KMS-11 (cell line): ENCODE measurements at regions not wholly inside any gene's neighbourhood (a gene's known extent, or its start where the extent isn't known, plus 50 kb on each side); places are given as distances from the start of the nearest gene placed in this dataset.

Experiments used
- H2AFZ ChIP-seq: fragments of 200-600 bp; sonication (generic); 2 replicates; pipeline ENCODE4 v1.6.1; 2016; ENCODE audit warnings: antibody characterized with exemption, mixed run types, low read depth
- H3K27ac ChIP-seq: fragments of 200-600 bp; sonication (generic); 2 replicates; pipeline ENCODE4 v1.6.1; 2016; ENCODE audit warnings: mild to moderate bottlenecking, mixed run types
- H3K27me3 ChIP-seq: fragments of 200-600 bp; sonication (generic); 2 replicates; pipeline ENCODE4 v1.6.1; 2017; ENCODE audit warnings: mild to moderate bottlenecking, low read depth, mixed run types, moderate library complexity; ENCODE audit not compliant: insufficient read depth
- H3K36me3 ChIP-seq: fragments of 200-600 bp; sonication (generic); 2 replicates; pipeline ENCODE4 v1.6.1; 2017; ENCODE audit warnings: mild to moderate bottlenecking, mixed run types; ENCODE audit not compliant: insufficient read depth
- H3K4me1 ChIP-seq: fragments of 200-600 bp; sonication (generic); 2 replicates; pipeline ENCODE4 v1.6.1; 2016; ENCODE audit warnings: mild to moderate bottlenecking, low read depth, mixed run types; ENCODE audit not compliant: poor library complexity, severe bottlenecking
- H3K4me2 ChIP-seq: fragments of 200-600 bp; sonication (generic); 2 replicates; pipeline ENCODE4 v1.7.0; 2016; ENCODE audit warnings: mild to moderate bottlenecking, mixed run types
- H3K4me3 ChIP-seq: fragments of 200-600 bp; sonication (generic); IDR thresholded peaks from 2 replicates; pipeline ENCODE4 v1.6.1; 2017; ENCODE audit warnings: low read depth, low read length, mixed read lengths; ENCODE audit not compliant: insufficient read depth
- H3K79me2 ChIP-seq: fragments of 200-600 bp; sonication (generic); 2 replicates; pipeline ENCODE4 v1.6.1; 2016; ENCODE audit warnings: low read depth, mixed run types; ENCODE audit not compliant: insufficient read depth
- H3K9ac ChIP-seq: fragments of 200-600 bp; sonication (generic); 2 replicates; pipeline ENCODE4 v1.6.1; 2016; ENCODE audit warnings: mild to moderate bottlenecking, mixed run types
- H4K20me1 ChIP-seq: fragments of 200-600 bp; sonication (generic); 2 replicates; pipeline ENCODE4 v1.6.1; 2016; ENCODE audit warnings: mild to moderate bottlenecking, mixed run types; ENCODE audit not compliant: insufficient read depth
- TF ChIP-seq, protein P1 (sequence below): fragments of 200-600 bp; sonication (generic); conservative IDR thresholded peaks from 2 replicates; pipeline ENCODE4 v1.6.1; 2017; ENCODE audit warnings: low read depth, mild to moderate bottlenecking, antibody characterized with exemption, low read length, moderate library complexity, mixed read lengths

DNA sequence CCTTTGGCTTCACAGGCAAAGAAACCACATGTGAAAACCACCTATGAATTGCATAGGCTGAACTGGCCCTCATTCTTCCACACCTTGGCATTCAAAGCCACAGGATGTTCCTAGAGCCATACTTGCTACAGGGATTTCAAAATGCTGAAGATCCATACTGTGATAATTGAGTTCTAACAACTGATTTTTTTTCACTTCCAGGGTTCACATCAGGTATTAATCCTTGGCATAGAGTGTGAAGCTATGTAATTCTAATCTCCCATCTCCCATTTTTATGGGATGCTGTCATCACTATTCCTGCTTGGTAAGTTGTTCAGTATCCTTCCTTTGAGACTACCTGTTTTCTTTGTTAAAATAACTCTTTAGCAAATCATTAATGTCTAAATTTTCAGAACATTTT is 1569.2 kb upstream of the ADGRL3 start:
- no peaks in the 10 kb centered on the region for H4K20me1 ChIP-seq
- no peak overlapping the region for H3K4me2 ChIP-seq
- no peaks in the 10 kb centered on the region for H3K79me2 ChIP-seq
- H3K4me3 ChIP-seq: no peak overlapping the region
- H3K4me1 ChIP-seq: no peaks in the 10 kb centered on the region
- H3K36me3 ChIP-seq: no peaks in the 10 kb centered on the region
- no peak overlapping the region for H2AFZ ChIP-seq
- TF ChIP-seq, protein P1, sequence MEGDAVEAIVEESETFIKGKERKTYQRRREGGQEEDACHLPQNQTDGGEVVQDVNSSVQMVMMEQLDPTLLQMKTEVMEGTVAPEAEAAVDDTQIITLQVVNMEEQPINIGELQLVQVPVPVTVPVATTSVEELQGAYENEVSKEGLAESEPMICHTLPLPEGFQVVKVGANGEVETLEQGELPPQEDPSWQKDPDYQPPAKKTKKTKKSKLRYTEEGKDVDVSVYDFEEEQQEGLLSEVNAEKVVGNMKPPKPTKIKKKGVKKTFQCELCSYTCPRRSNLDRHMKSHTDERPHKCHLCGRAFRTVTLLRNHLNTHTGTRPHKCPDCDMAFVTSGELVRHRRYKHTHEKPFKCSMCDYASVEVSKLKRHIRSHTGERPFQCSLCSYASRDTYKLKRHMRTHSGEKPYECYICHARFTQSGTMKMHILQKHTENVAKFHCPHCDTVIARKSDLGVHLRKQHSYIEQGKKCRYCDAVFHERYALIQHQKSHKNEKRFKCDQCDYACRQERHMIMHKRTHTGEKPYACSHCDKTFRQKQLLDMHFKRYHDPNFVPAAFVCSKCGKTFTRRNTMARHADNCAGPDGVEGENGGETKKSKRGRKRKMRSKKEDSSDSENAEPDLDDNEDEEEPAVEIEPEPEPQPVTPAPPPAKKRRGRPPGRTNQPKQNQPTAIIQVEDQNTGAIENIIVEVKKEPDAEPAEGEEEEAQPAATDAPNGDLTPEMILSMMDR: no peak
- no peak overlapping the region for H3K27ac ChIP-seq
- no peak overlapping the region for H3K9ac ChIP-seq
- no peaks in the 10 kb centered on the region for H3K27me3 ChIP-seq

DNA sequence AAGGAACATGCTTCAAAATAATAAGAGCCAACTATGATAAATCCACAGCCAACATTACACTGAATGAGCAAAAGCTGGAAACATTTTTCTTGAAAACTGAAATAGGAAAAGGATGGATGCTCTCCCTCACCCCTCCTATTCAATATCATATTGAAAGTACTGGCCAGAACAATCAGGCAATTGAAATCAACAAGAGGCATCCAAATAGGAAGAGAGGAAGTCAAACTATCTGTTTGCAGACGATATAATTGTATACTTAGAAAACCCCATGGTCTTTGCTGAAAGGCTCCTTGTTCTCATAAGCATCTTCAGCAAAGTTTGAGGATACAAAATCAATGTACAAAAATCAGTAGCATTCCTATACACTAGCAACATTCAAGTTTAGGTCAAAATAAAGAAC is 1562.5 kb upstream of the ADGRL3 start:
- no peak overlapping the region for H3K9ac ChIP-seq
- no peak overlapping the region for H3K27ac ChIP-seq
- H3K27me3 ChIP-seq: no peaks in the 10 kb centered on the region
- no peak overlapping the region for H3K4me3 ChIP-seq
- no peak overlapping the region for H2AFZ ChIP-seq
- no peaks in the 10 kb centered on the region for H3K4me1 ChIP-seq
- H3K4me2 ChIP-seq: no peak overlapping the region
- no peaks in the 10 kb centered on the region for H3K79me2 ChIP-seq
- no peaks in the 10 kb centered on the region for H4K20me1 ChIP-seq
- no peaks in the 10 kb centered on the region for H3K36me3 ChIP-seq
- TF ChIP-seq, protein P1: no peak

DNA sequence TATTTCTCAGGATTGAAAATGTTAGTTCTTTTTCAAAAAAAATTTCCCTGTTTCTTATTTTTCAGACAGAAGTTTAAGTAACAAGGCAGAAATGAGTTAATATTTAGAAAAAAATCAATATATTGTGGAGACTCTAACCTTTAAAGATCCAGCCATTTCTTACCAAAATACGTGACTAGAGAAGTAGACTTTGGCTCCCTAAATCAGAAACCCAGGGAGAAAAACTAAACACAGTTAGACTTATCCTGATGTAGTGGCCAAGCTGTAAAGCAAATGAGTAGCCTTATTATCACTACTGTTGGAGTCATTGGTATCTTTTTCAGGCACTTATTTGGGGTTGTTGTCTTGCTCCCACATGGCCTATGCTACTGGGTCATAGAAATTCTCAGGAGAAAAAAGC is 1556.4 kb upstream of the ADGRL3 start:
- H2AFZ ChIP-seq: no peak overlapping the region
- TF ChIP-seq, protein P1: no peak
- H3K79me2 ChIP-seq: no peaks in the 10 kb centered on the region
- H3K4me3 ChIP-seq: no peak overlapping the region
- no peak overlapping the region for H3K9ac ChIP-seq
- H3K27ac ChIP-seq: no peak overlapping the region
- H3K4me1 ChIP-seq: no peaks in the 10 kb centered on the region
- no peaks in the 10 kb centered on the region for H3K27me3 ChIP-seq
- no peaks in the 10 kb centered on the region for H4K20me1 ChIP-seq
- H3K4me2 ChIP-seq: no peak overlapping the region
- no peaks in the 10 kb centered on the region for H3K36me3 ChIP-seq

DNA sequence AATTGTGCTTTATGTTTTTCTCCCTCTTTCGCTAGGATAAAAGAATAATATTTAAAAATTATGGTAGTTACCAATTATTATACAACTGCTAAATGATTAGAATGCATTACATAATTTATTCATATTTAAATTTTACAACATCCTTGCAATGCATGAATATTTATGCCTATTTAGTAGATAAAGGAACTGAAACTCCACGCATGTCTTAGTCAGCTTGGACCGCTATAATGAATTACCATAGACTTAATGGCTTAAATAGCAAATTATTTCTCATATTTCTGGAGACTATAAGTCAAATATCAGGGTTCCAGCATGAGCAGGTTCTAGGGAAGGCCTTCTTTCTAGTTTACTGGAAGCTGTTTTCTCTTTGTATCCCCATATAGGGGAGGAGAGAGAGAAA is 1555.4 kb upstream of the ADGRL3 start:
- no peak overlapping the region; the same call in 1 of the 2 replicates for H2AFZ ChIP-seq
- no peaks in the 10 kb centered on the region for H4K20me1 ChIP-seq
- H3K4me3 ChIP-seq: no peak overlapping the region
- no peaks in the 10 kb centered on the region for H3K27me3 ChIP-seq
- TF ChIP-seq, protein P1: no peak
- no peaks in the 10 kb centered on the region for H3K36me3 ChIP-seq
- H3K4me2 ChIP-seq: no peak overlapping the region
- no peak overlapping the region for H3K9ac ChIP-seq
- no peaks in the 10 kb centered on the region for H3K79me2 ChIP-seq
- H3K27ac ChIP-seq: no peak overlapping the region
- H3K4me1 ChIP-seq: no peaks in the 10 kb centered on the region

DNA sequence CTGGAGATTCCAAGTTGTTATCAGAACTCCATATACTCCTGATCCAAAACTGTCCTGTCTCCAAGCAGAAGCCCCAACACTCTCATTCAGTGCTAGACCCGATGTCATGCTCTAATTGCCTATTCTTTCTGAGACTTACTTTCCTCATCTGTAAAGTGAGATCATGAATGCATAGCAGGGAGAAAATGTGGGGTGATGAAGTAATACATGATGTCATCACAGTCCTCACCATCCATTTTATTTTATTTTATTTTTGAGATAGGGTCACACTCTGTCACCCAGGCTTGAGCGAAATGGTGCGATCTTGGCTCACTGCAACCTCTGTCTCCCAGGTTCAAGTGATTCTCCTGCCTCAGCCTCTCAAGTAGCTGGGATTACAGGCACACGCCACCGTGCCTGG is 1554.0 kb upstream of the ADGRL3 start:
- no peak overlapping the region for H2AFZ ChIP-seq
- no peaks in the 10 kb centered on the region for H4K20me1 ChIP-seq
- H3K79me2 ChIP-seq: no peaks in the 10 kb centered on the region
- H3K27ac ChIP-seq: no peak overlapping the region
- no peak overlapping the region for H3K4me3 ChIP-seq
- no peaks in the 10 kb centered on the region for H3K4me1 ChIP-seq
- no peak overlapping the region for H3K9ac ChIP-seq
- no peaks in the 10 kb centered on the region for H3K27me3 ChIP-seq
- no peak overlapping the region for H3K4me2 ChIP-seq
- no peaks in the 10 kb centered on the region for H3K36me3 ChIP-seq
- TF ChIP-seq, protein P1: no peak
